Vagina (tissue), 2 donors: ENCODE measurements at regions not wholly inside any gene's neighbourhood (a gene's known extent, or its start where the extent isn't known, plus 50 kb on each side); places are given as distances from the start of the nearest gene placed in this dataset.

Experiments
- CTCF ChIP-seq, 3 experiments: fragments of 450-650 bp in 2 of 3; fragments of 200-600 bp in 1 of 3; sonication (generic) in 1 of 3; IDR thresholded peaks; one replicate each; pipeline ENCODE4 v1.5.1; 2017 to 2019; ENCODE audit warnings: antibody characterized with exemption in 3 of 3, mild to moderate bottlenecking in 2 of 3, moderate library complexity in 2 of 3
- POLR2A ChIP-seq, 2 donors: fragments of 450-650 bp; IDR thresholded peaks; one replicate each; pipeline ENCODE4 v1.6.1; 2017; ENCODE audit warnings: antibody characterized with exemption in 2 of 2, mild to moderate bottlenecking in 2 of 2, moderate library complexity in 2 of 2
- POLR2AphosphoS5 ChIP-seq, 2 donors: sonication (generic); formaldehyde crosslinking; IDR thresholded peaks; one replicate each; pipeline ENCODE4 v1.9.0; 2017; ENCODE audit warnings: antibody characterized with exemption in 2 of 2, mild to moderate bottlenecking in 2 of 2, low read depth in 1 of 2; ENCODE audit not compliant: insufficient read depth in 1 of 2

- TF ChIP-seq CTCF (IDR thresholded peaks at IDR 0.05) (no peak), POLR2AphosphoS5 (IDR thresholded peaks at IDR 0.05; ENCODE audit: insufficient read depth in 1 of 2, low read depth in 1 of 2) (no peak), POLR2A (IDR thresholded peaks at IDR 0.05) (no peak)
Observed at GRCh38 chr4:100059467-100059866, 109.4 kb upstream of the H2AZ1 start.
